ELF-1 (cell line): ENCODE measurements at regions not wholly inside any gene's neighbourhood (a gene's known extent, or its start where the extent isn't known, plus 50 kb on each side); places are given as distances from the start of the nearest gene placed in this dataset.
A peak's percentile ranks its signal among the peaks of the same experiment; 100 is the strongest.
"Not testable (repeated sequence)": the region's sequence is repeated elsewhere in the genome, so short reads cannot be mapped to it uniquely, and the experiment has no call there.

Source experiments
- DNase-seq: peaks from one replicate; pipeline ENCODE4 v3.0.0-alpha.2; 2016; ENCODE audit warnings: low read depth, low spot score

GRCh38 chr15:60134609-60135008, 130.5 kb downstream of the FOXB1 start:
- no peak for DNase-seq

GRCh38 chr15:60135961-60136360, 131.8 kb downstream of the FOXB1 start:
- DNase-seq, result no peak

GRCh38 chr15:60137711-60138396, 133.7 kb downstream of the FOXB1 start:
- DNase-seq, result peak; percentile 13

GRCh38 chr15:60138397-60138968, 134.4 kb downstream of the FOXB1 start:
- no peak for DNase-seq

- DNase-seq, result no peak
These were observed 148.3 kb downstream of the FOXB1 start for GRCh38 chr15:60152386-60152785.

- DNase-seq, result no peak
These were observed 150.7 kb downstream of the FOXB1 start for GRCh38 chr15:60154764-60155325.

GRCh38 chr15:60155661-60156060, 151.6 kb downstream of the FOXB1 start:
- no peak for DNase-seq

GRCh38 chr15:60160909-60161308, 156.8 kb downstream of the FOXB1 start:
- no peak for DNase-seq

- no peak for DNase-seq
These were observed 157.6 kb downstream of the FOXB1 start for GRCh38 chr15:60161704-60162103.

- DNase-seq, result peak; percentile 8
These were observed 158.3 kb downstream of the FOXB1 start for GRCh38 chr15:60162251-60162967.

GRCh38 chr15:60162968-60163355, 158.9 kb downstream of the FOXB1 start:
- peak; percentile 20 for DNase-seq

- no peak for DNase-seq
These were observed 161.0 kb downstream of the FOXB1 start for GRCh38 chr15:60165111-60165510.

GRCh38 chr15:60172143-60172542, 168.0 kb downstream of the FOXB1 start:
- DNase-seq, result no peak

GRCh38 chr15:60179786-60180391, 175.8 kb downstream of the FOXB1 start:
- DNase-seq, result no peak

GRCh38 chr15:60181957-60182356, 177.8 kb downstream of the FOXB1 start:
- not testable (repeated sequence) for DNase-seq

- DNase-seq, result no peak
These were observed 179.3 kb downstream of the FOXB1 start for GRCh38 chr15:60183366-60183765.

- DNase-seq, result no peak
These were observed 180.5 kb downstream of the FOXB1 start for GRCh38 chr15:60184579-60184978.

GRCh38 chr15:60191016-60191415, 186.9 kb downstream of the FOXB1 start:
- no peak for DNase-seq

- DNase-seq, result no peak
These were observed 187.7 kb downstream of the FOXB1 start for GRCh38 chr15:60191821-60192220.

- DNase-seq, result no peak
These were observed 191.5 kb downstream of the FOXB1 start for GRCh38 chr15:60195611-60196010.

GRCh38 chr15:60204131-60204885, 193.5 kb downstream of the ANXA2 start:
- no peak for DNase-seq
